ENCODE measurements at regions not wholly inside any gene's neighbourhood (a gene's known extent, or its start where the extent isn't known, plus 50 kb on each side); places are given as distances from the start of the nearest gene placed in this dataset.

DNA sequence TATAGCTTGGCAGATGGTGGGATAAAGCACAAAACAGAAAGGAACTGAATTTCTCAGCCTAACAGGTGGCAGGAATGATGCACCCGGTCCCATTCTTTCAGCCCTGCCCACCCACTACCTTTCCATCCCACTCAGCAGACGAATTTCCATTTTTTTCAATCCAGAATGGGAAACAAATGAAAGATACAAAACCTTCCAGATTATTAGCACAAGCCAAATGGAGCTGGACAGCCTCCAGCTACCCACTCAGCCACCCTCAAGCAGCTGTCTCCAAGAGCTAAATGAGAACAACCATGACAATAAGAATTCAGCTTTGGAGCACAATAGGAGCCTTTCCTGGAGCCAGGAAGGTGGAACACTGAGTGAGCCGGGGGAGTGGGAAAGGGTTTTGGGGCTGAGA, 96.3 kb upstream of the ST6GALNAC5 start:
- ChIA-PET POLR2A (no interaction called here), CTCF (ENCODE audit: low intra/inter-chr PET ratio, low total read pairs) (no interaction called here)
- H3K4me1 ChIP-seq (ENCODE audit: insufficient read depth, low read length): no peaks in the 10 kb centered on the region
- FAIRE-seq (no peak), ATAC-seq (no peak), DNase-seq (ENCODE audit: low spot score) (no peak)
- no peak overlapping the region for H3K4me3 ChIP-seq (replicated peaks in 1 of 3; ENCODE audit: insufficient read depth in 1 of 3, low read depth in 2 of 3, low read length in 3 of 3)
- no peak overlapping the region for H3K27ac ChIP-seq (ENCODE audit: extremely low read length, insufficient read depth, low read length)
- H3K27me3 ChIP-seq (ENCODE audit: control insufficient read depth in 1 of 2, insufficient read depth in 2 of 2, low read length in 2 of 2): no peaks in the 10 kb centered on the region
- TF ChIP-seq ZNF547 (CRISPR knock-in tag; IDR thresholded peaks at IDR 0.05): no peak
- TF ChIP-seq ZNF432 (CRISPR knock-in tag; IDR thresholded peaks at IDR 0.05; ENCODE audit: borderline replicate concordance): no peak
- no peak for TF ChIP-seq ZNF891 (CRISPR knock-in tag; IDR thresholded peaks at IDR 0.05)
- no peak for TF ChIP-seq CBFB (CRISPR knock-in tag; IDR thresholded peaks at IDR 0.05)
- TF ChIP-seq FOSL2 (CRISPR knock-in tag; IDR thresholded peaks at IDR 0.05): no peak
- TF ChIP-seq SETDB1 (CRISPR knock-in tag; IDR thresholded peaks at IDR 0.05; ENCODE audit: borderline replicate concordance): no peak
- no peak overlapping the region for H3K4me2 ChIP-seq (ENCODE audit: low read depth, low read length)
- peaks cover 27% of the 10 kb centered on the region for H3K9me3 ChIP-seq (ENCODE audit: low read length)
- H3K79me2 ChIP-seq (ENCODE audit: insufficient read depth, low read length): no peaks in the 10 kb centered on the region
- no peak overlapping the region for H2AFZ ChIP-seq (ENCODE audit: low read length)
- BruUV-seq (replicated peaks): no TSS peak
- H4K20me1 ChIP-seq (ENCODE audit: insufficient read depth, low read length): no peaks in the 10 kb centered on the region
- WGBS (ENCODE audit: low lambda C conversion rate): 7% methylated on average over 3 of the region's 3 CpGs
- H3K9ac ChIP-seq (ENCODE audit: insufficient read depth, low read depth, low read length): no peak overlapping the region
- intact Hi-C loops (cut with micrococcal nuclease; ENCODE audit: unreplicated experiment): no loop called here
- in situ Hi-C loops (cut with HindIII; ENCODE audit: extremely low pct_ligation_motif_present, low pct_unique_long_range_greater_than_20kb): no loop called here
- H3K36me3 ChIP-seq (replicated peaks in 1 of 2; ENCODE audit: control insufficient read depth in 1 of 2, insufficient read depth in 2 of 2, low read length in 2 of 2): no peaks in the 10 kb centered on the region

GRCh38 chr1:76781447-76781846, 85.8 kb upstream of the ST6GALNAC5 start:
- H3K4me1 ChIP-seq (ENCODE audit: insufficient read depth, low read length): no peaks in the 10 kb centered on the region
- ChIA-PET CTCF (ENCODE audit: low intra/inter-chr PET ratio, low total read pairs) (no interaction called here), POLR2A (no interaction called here)
- H3K4me2 ChIP-seq (ENCODE audit: low read depth, low read length): no peak overlapping the region
- in situ Hi-C loops (cut with HindIII; ENCODE audit: extremely low pct_ligation_motif_present, low pct_unique_long_range_greater_than_20kb): no loop called here
- H3K36me3 ChIP-seq (replicated peaks in 1 of 2; ENCODE audit: control insufficient read depth in 1 of 2, insufficient read depth in 2 of 2, low read length in 2 of 2): no peaks in the 10 kb centered on the region
- H3K9me3 ChIP-seq (ENCODE audit: low read length): peaks cover 34% of the 10 kb centered on the region; the same call in 1 of the 2 replicates
- H3K9ac ChIP-seq (ENCODE audit: insufficient read depth, low read depth, low read length): no peak overlapping the region
- intact Hi-C loops (cut with micrococcal nuclease; ENCODE audit: unreplicated experiment): no loop called here
- H2AFZ ChIP-seq (ENCODE audit: low read length): no peak overlapping the region
- no peak overlapping the region for H3K27ac ChIP-seq (ENCODE audit: extremely low read length, insufficient read depth, low read length)
- no peaks in the 10 kb centered on the region for H4K20me1 ChIP-seq (ENCODE audit: insufficient read depth, low read length)
- DNase-seq (ENCODE audit: low spot score): no peak
- TF ChIP-seq, protein P1, sequence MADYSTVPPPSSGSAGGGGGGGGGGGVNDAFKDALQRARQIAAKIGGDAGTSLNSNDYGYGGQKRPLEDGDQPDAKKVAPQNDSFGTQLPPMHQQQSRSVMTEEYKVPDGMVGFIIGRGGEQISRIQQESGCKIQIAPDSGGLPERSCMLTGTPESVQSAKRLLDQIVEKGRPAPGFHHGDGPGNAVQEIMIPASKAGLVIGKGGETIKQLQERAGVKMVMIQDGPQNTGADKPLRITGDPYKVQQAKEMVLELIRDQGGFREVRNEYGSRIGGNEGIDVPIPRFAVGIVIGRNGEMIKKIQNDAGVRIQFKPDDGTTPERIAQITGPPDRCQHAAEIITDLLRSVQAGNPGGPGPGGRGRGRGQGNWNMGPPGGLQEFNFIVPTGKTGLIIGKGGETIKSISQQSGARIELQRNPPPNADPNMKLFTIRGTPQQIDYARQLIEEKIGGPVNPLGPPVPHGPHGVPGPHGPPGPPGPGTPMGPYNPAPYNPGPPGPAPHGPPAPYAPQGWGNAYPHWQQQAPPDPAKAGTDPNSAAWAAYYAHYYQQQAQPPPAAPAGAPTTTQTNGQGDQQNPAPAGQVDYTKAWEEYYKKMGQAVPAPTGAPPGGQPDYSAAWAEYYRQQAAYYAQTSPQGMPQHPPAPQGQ (CRISPR knock-in tag; IDR thresholded peaks at IDR 0.05; ENCODE audit: borderline replicate concordance): no peak
- TF ChIP-seq MAFK (conservative IDR thresholded peaks at IDR 0.05 in 1 of 2, IDR thresholded peaks at IDR 0.05 in 1 of 2; ENCODE audit: low read length in 2 of 2) (peak; percentile 40 to 77; a peak in 3 of 4 replicates), ZNF883 (CRISPR knock-in tag; IDR thresholded peaks at IDR 0.05; ENCODE audit: not compliant biosample characterization) (no peak), MAFF (IDR thresholded peaks at IDR 0.05; ENCODE audit: low read depth, low read length) (peak; percentile 69)
- H3K27me3 ChIP-seq (ENCODE audit: control insufficient read depth in 1 of 2, insufficient read depth in 2 of 2, low read length in 2 of 2): no peaks in the 10 kb centered on the region
- no peak overlapping the region for H3K4me3 ChIP-seq (replicated peaks in 1 of 3; ENCODE audit: insufficient read depth in 1 of 3, low read depth in 2 of 3, low read length in 3 of 3)
- H3K79me2 ChIP-seq (ENCODE audit: insufficient read depth, low read length): no peaks in the 10 kb centered on the region
- BruUV-seq (replicated peaks): no TSS peak
- no peak for FAIRE-seq
- ATAC-seq: no peak

All from HepG2 (cell line).